ENCODE measurements at regions not wholly inside any gene's neighbourhood (a gene's known extent, or its start where the extent isn't known, plus 50 kb on each side); places are given as distances from the start of the nearest gene placed in this dataset.

GRCh38 chr5:40416098-40416497, 263.6 kb upstream of the PTGER4 start:
- no TSS peak for BruUV-seq (replicated peaks)
- Histone ChIP-seq H3K27me3 (replicated peaks; ENCODE audit: insufficient read depth, low read depth, low read length, poor library complexity) (no peaks in the 10 kb centered on the region), H3K4me1 (ENCODE audit: insufficient read depth, low read length, poor library complexity, severe bottlenecking) (peaks cover 5% of the 10 kb centered on the region), H3K9me3 (ENCODE audit: low read depth, low read length, poor library complexity, severe bottlenecking) (no peaks in the 10 kb centered on the region), H3K27ac (ENCODE audit: low read depth, low read length, poor library complexity, severe bottlenecking) (no peak overlapping the region), H3K4me3 (ENCODE audit: low read depth, low read length, poor library complexity, severe bottlenecking) (no peak overlapping the region), H3K36me3 (ENCODE audit: insufficient read depth, low read length, poor library complexity, severe bottlenecking) (no peaks in the 10 kb centered on the region)
- ChIA-PET CTCF (no interaction called here), POLR2A (ENCODE audit: low non-redundant PET) (no interaction called here)
- intact Hi-C loops (cut with micrococcal nuclease; ENCODE audit: unreplicated experiment) = no loop called here
- TF ChIP-seq CTCF (conservative IDR thresholded peaks at IDR 0.05; ENCODE audit: low read depth, low read length) = no peak
- no peak for TF ChIP-seq EZH2 (IDR thresholded peaks at IDR 0.05; ENCODE audit: borderline replicate concordance, low read depth, low read length, poor library complexity, severe bottlenecking)
- DNase-seq (ENCODE audit: low spot score) = no peak

GRCh38 chr5:40414922-40415321, 264.8 kb upstream of the PTGER4 start:
- BruUV-seq (replicated peaks) = no TSS peak
- Histone ChIP-seq H3K36me3 (ENCODE audit: insufficient read depth, low read length, poor library complexity, severe bottlenecking) (no peaks in the 10 kb centered on the region), H3K27me3 (replicated peaks; ENCODE audit: insufficient read depth, low read depth, low read length, poor library complexity) (no peaks in the 10 kb centered on the region), H3K9me3 (ENCODE audit: low read depth, low read length, poor library complexity, severe bottlenecking) (no peaks in the 10 kb centered on the region), H3K4me3 (ENCODE audit: low read depth, low read length, poor library complexity, severe bottlenecking) (no peak overlapping the region), H3K27ac (ENCODE audit: low read depth, low read length, poor library complexity, severe bottlenecking) (no peak overlapping the region), H3K4me1 (ENCODE audit: insufficient read depth, low read length, poor library complexity, severe bottlenecking) (peaks cover 15% of the 10 kb centered on the region)
- no peak for DNase-seq (ENCODE audit: low spot score)
- POLR2A ChIA-PET (ENCODE audit: low non-redundant PET) = no interaction called here
- TF ChIP-seq EZH2 (IDR thresholded peaks at IDR 0.05; ENCODE audit: borderline replicate concordance, low read depth, low read length, poor library complexity, severe bottlenecking) (no peak), CTCF (conservative IDR thresholded peaks at IDR 0.05; ENCODE audit: low read depth, low read length) (no peak)
- CTCF ChIA-PET = no interaction called here
- intact Hi-C loops (cut with micrococcal nuclease; ENCODE audit: unreplicated experiment) = no loop called here

GRCh38 chr5:40413743-40414142, 266.0 kb upstream of the PTGER4 start:
- intact Hi-C loops (cut with micrococcal nuclease; ENCODE audit: unreplicated experiment) = no loop called here
- Histone ChIP-seq H3K4me3 (ENCODE audit: low read depth, low read length, poor library complexity, severe bottlenecking) (no peak overlapping the region), H3K27ac (ENCODE audit: low read depth, low read length, poor library complexity, severe bottlenecking) (no peak overlapping the region), H3K27me3 (replicated peaks; ENCODE audit: insufficient read depth, low read depth, low read length, poor library complexity) (no peaks in the 10 kb centered on the region), H3K4me1 (ENCODE audit: insufficient read depth, low read length, poor library complexity, severe bottlenecking) (peaks cover 18% of the 10 kb centered on the region), H3K9me3 (ENCODE audit: low read depth, low read length, poor library complexity, severe bottlenecking) (no peaks in the 10 kb centered on the region), H3K36me3 (ENCODE audit: insufficient read depth, low read length, poor library complexity, severe bottlenecking) (no peaks in the 10 kb centered on the region)
- CTCF ChIA-PET = no interaction called here
- POLR2A ChIA-PET (ENCODE audit: low non-redundant PET) = no interaction called here
- no TSS peak for BruUV-seq (replicated peaks)
- peak; percentile 29 for DNase-seq (ENCODE audit: low spot score)
- TF ChIP-seq EZH2 (IDR thresholded peaks at IDR 0.05; ENCODE audit: borderline replicate concordance, low read depth, low read length, poor library complexity, severe bottlenecking) (no peak), CTCF (conservative IDR thresholded peaks at IDR 0.05; ENCODE audit: low read depth, low read length) (no peak)

Data from A673 (cell line).